ENCODE measurements at regions not wholly inside any gene's neighbourhood (a gene's known extent, or its start where the extent isn't known, plus 50 kb on each side); places are given as distances from the start of the nearest gene placed in this dataset.

GRCh38 chr5:173809014-173809413 is 79.1 kb upstream of the CPEB4 start:
- TF ChIP-seq CTCF (IDR thresholded peaks at IDR 0.05) (no peak), POLR2A (IDR thresholded peaks at IDR 0.05) (no peak), POLR2AphosphoS5 (IDR thresholded peaks at IDR 0.05) (no peak)

Data from transverse colon (tissue), 4 donors.